HL-60 (cell line): ENCODE measurements at regions not wholly inside any gene's neighbourhood (a gene's known extent, or its start where the extent isn't known, plus 50 kb on each side); places are given as distances from the start of the nearest gene placed in this dataset.

Source experiments
- CTCF ChIP-seq: IDR thresholded peaks from one replicate; pipeline ENCODE4 v1.5.1; 2011; ENCODE audit warnings: low read length, control low read depth, inconsistent platforms; ENCODE audit not compliant: insufficient read depth
- GABPA ChIP-seq: IDR thresholded peaks from 2 replicates; pipeline ENCODE4 v1.6.1; 2012; ENCODE audit warnings: low read depth
- POLR2AphosphoS5 ChIP-seq: IDR thresholded peaks from 2 replicates; pipeline ENCODE4 v1.6.1; 2012; ENCODE audit warnings: low read depth
- REST ChIP-seq: IDR thresholded peaks from 2 replicates; pipeline ENCODE4 v1.6.1; 2012; ENCODE audit warnings: low read depth; ENCODE audit not compliant: insufficient replicate concordance
- SPI1 ChIP-seq: IDR thresholded peaks from 2 replicates; pipeline ENCODE4 v1.6.1; 2012; ENCODE audit warnings: low read depth, mild to moderate bottlenecking, borderline replicate concordance

GRCh38 chr5:167961731-167962130 lies 329.7 kb upstream of the WWC1 start:
- no peak for TF ChIP-seq POLR2AphosphoS5
- no peak for TF ChIP-seq CTCF
- no peak for TF ChIP-seq GABPA
- TF ChIP-seq SPI1, result no peak
- TF ChIP-seq REST, result no peak
